Activated naive CD8-positive, alpha-beta T cell treated with anti-CD3 and anti-CD28 coated beads, Interleukin-2, amount 50 U/mL, for 24 hours (primary cell): ENCODE measurements at regions not wholly inside any gene's neighbourhood (a gene's known extent, or its start where the extent isn't known, plus 50 kb on each side); places are given as distances from the start of the nearest gene placed in this dataset.

Experiments
- ATAC-seq: fragments of 150-1000 bp; cut with Tn5 transposase; one replicate; pipeline ENCODE4 v1.10.0; 2021
- DNase-seq: peaks from one replicate; pipeline ENCODE4 v3.0.0; 2021
- H3K27ac Mint-ChIP-seq: one replicate; pipeline ENCODE4 v1.8.0; 2021; ENCODE audit warnings: mild to moderate bottlenecking, mixed read lengths
- H3K27me3 Mint-ChIP-seq: one replicate; pipeline ENCODE4 v1.8.0; 2021; ENCODE audit warnings: mixed read lengths
- H3K36me3 Mint-ChIP-seq: one replicate; pipeline ENCODE4 v1.8.0; 2021; ENCODE audit warnings: low read depth, mixed read lengths
- H3K4me1 Mint-ChIP-seq: one replicate; pipeline ENCODE4 v1.8.0; 2021; ENCODE audit warnings: mixed read lengths
- H3K4me3 Mint-ChIP-seq: one replicate; pipeline ENCODE4 v1.8.0; 2021; ENCODE audit warnings: mild to moderate bottlenecking, moderate library complexity, mixed read lengths
- H3K9me3 Mint-ChIP-seq: one replicate; pipeline ENCODE4 v1.8.0; 2021; ENCODE audit warnings: mixed read lengths

- no peaks in the 10 kb centered on the region for H3K36me3 Mint-ChIP-seq
- no peaks in the 10 kb centered on the region for H3K4me1 Mint-ChIP-seq
- peaks cover 5% of the 10 kb centered on the region for H3K9me3 Mint-ChIP-seq
- no peak overlapping the region for H3K4me3 Mint-ChIP-seq
- ATAC-seq: no peak
- no peak overlapping the region for H3K27ac Mint-ChIP-seq
- H3K27me3 Mint-ChIP-seq: no peaks in the 10 kb centered on the region
- no peak for DNase-seq
Observed at GRCh38 chr7:126213876-126214275, 1038.9 kb downstream of the GRM8 start.

DNA sequence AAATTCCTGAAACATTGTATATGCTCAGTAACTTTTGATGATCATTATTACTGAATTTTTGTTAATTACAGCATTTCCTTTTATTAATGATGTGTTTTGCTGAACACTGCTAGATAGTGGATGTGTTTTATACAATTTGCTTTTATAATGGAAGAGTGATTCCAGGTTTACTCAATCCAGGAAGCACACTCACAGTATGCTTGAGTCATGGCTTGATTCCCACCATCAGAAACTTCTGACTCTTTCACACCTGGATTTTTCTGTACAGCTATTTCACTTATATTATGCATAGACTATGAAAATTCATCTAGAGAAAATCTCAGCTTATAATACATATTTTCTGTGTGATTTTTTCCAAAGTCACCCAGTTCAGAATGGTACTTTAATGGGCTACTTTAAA lies 1040.9 kb downstream of the GRM8 start:
- Mint-ChIP-seq H3K4me3 (no peak overlapping the region), H3K36me3 (no peaks in the 10 kb centered on the region), H3K27me3 (no peaks in the 10 kb centered on the region), H3K9me3 (peaks cover 5% of the 10 kb centered on the region), H3K4me1 (no peaks in the 10 kb centered on the region), H3K27ac (no peak overlapping the region)
- ATAC-seq (no peak), DNase-seq (no peak)

DNA sequence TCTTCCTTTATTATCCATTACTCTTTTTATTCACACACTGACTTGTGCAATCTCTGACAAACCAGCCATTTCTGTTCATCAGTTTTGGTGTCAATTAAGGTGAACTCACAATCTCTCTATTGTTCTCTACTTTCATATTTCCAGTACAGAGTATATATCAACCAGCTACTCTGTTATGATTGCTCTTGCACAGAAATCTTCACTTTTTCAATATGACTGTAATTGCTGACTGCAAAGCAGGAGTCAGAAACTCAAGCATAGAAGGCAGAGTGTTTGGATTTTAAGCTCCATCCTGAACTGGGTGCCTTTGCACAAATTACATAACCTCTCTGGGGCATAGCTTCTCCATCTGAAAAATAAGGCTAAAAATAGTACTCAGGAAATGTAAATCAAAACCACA lies 1042.0 kb downstream of the GRM8 start:
- Mint-ChIP-seq H3K9me3 (peaks cover 5% of the 10 kb centered on the region), H3K27ac (no peak overlapping the region), H3K36me3 (no peaks in the 10 kb centered on the region), H3K27me3 (no peaks in the 10 kb centered on the region), H3K4me1 (no peaks in the 10 kb centered on the region), H3K4me3 (no peak overlapping the region)
- ATAC-seq (no peak), DNase-seq (no peak)

DNA sequence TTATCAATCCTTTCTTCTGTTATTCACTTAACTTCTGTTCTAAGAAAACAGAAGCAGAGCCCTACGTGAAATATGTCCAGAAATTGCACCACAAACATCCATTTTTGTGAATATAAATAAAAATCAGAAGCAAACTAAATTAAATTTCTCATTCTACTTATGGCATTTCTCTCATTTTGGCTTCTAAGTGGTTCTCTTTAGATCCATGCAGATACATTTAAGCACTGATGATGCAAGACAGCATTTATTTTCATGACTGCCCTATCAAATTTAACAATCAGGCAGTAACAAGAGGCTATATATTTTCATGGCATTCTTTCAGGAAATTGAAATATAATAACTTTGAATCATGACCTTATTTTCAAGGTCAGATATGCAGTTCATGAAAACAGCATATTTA lies 1049.6 kb downstream of the GRM8 start:
- ATAC-seq (no peak), DNase-seq (no peak)
- H3K27me3 Mint-ChIP-seq: no peaks in the 10 kb centered on the region
- H3K4me1 Mint-ChIP-seq: no peaks in the 10 kb centered on the region
- peaks cover 4% of the 10 kb centered on the region for H3K9me3 Mint-ChIP-seq
- no peak overlapping the region for H3K4me3 Mint-ChIP-seq
- H3K36me3 Mint-ChIP-seq: no peaks in the 10 kb centered on the region
- H3K27ac Mint-ChIP-seq: no peak overlapping the region

DNA sequence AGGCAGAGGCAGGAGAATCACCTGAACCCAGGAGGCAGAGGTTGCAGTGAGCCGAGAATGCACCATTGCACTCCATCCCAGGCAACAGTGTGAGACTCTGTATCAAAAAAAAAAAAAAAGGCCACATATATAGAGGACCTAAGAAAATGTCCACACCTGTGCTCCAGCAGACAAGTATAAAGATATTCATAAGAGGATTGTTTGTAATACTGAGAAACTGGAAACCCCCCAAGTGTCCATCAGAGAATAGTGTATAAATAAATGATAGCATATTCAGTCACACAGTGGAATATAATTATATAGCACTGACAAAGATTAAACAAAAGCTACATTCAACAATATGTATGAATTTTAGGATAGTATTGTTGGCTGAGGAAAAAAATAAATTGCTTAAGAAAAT lies 1050.6 kb downstream of the GRM8 start:
- Mint-ChIP-seq H3K9me3 (peaks cover 4% of the 10 kb centered on the region), H3K4me3 (no peak overlapping the region), H3K27ac (no peak overlapping the region), H3K4me1 (no peaks in the 10 kb centered on the region), H3K36me3 (no peaks in the 10 kb centered on the region), H3K27me3 (no peaks in the 10 kb centered on the region)
- no peak for DNase-seq
- no peak for ATAC-seq

DNA sequence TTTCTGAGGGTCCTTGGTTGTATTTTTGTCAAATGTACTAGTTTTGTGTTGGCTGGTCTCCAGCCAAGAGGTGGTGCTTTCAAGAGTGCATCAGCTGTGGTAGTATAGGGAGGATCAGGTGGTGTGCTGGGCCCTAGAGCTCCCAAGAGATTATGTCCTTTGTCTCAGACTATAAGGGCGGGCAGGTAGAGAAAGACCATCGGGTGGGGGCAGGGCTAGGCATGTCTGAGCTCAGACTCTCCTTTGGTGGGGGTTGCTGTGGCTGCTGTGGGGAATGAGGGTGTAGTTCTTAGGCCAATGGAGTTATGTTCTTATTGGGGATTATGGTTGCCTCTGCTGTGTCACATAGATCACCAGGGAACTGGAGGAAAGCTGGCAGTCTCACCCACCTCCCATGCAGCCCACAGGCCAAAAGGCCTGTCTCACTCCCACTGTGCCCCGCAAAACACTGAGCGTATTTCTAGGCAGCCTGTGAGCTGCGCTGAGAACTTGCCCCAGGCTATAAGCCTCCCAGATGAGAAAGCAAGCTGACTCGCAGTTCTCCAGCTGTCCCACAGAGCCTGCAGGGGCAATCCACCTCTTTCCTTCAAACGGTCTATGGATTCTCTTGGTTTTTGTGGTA lies 1066.7 kb downstream of the GRM8 start:
- ATAC-seq (no peak), DNase-seq (no peak)
- H3K4me3 Mint-ChIP-seq: no peak overlapping the region
- no peaks in the 10 kb centered on the region for H3K36me3 Mint-ChIP-seq
- no peak overlapping the region for H3K27ac Mint-ChIP-seq
- peaks cover 19% of the 10 kb centered on the region for H3K9me3 Mint-ChIP-seq
- no peaks in the 10 kb centered on the region for H3K4me1 Mint-ChIP-seq
- H3K27me3 Mint-ChIP-seq: no peaks in the 10 kb centered on the region

DNA sequence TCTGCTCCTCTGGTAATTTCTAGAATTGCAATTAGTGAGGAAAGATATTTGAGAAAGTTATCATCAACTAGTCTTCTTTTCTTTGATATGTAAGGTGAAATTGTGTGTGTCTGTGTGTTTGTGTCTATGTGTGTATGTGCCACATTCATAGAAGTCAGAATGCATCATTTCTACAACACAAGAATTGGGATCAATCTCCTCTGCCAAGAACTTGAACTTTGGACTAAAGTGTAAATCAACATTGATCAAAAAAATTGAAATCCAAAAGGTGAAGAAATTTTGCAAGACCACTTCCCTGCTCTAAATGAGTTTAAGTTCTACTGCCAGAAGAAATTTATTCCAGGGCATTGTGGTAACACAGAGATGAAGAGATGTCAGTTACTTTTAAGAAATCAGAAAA lies 1072.8 kb downstream of the GRM8 start:
- Mint-ChIP-seq H3K4me3 (no peak overlapping the region), H3K9me3 (peaks cover 19% of the 10 kb centered on the region), H3K27ac (no peak overlapping the region), H3K36me3 (no peaks in the 10 kb centered on the region), H3K27me3 (no peaks in the 10 kb centered on the region), H3K4me1 (no peaks in the 10 kb centered on the region)
- DNase-seq (no peak), ATAC-seq (no peak)

DNA sequence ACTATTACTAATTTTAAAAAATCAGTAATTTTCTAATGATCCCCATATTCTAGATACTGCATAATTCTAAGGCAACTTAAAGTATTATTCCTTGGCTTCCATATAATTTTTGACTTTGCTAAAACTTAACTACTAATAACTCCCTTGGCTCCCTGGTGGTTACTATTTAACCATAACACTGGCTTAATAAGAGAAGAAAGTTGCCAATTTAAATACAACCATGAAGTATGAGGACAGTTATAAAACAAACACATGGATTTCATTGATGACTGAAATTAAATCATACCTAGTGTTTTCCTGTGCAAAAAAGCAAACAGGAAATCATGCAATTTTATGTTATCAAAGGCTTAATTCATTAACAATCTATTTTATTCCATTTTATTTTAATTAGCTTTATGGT lies 1073.9 kb downstream of the GRM8 start:
- peaks cover 12% of the 10 kb centered on the region for H3K9me3 Mint-ChIP-seq
- no peak for ATAC-seq

DNA sequence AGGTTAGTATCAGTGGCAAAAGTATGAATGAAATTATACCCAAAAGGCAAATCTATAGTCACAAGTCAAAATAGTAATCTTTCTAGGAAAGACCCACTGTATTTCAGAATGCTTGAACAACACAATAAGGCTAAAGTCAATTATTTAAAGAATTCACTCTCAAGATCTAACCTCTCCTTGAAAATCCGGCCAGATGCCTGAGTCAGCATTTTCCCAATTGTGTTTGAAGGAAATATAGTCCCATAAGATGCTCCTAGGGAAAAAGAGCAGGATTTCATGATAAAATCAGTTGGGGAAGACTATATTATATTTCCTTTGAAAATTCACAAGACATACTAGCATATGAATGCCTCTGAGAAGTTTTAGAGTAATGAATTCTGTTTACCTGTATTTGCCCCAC lies 1075.0 kb downstream of the GRM8 start:
- no peak overlapping the region for H3K4me3 Mint-ChIP-seq
- no peaks in the 10 kb centered on the region for H3K4me1 Mint-ChIP-seq
- no peak for DNase-seq
- H3K36me3 Mint-ChIP-seq: no peaks in the 10 kb centered on the region
- ATAC-seq: no peak
- H3K27ac Mint-ChIP-seq: no peak overlapping the region
- H3K27me3 Mint-ChIP-seq: no peaks in the 10 kb centered on the region
- peaks cover 11% of the 10 kb centered on the region for H3K9me3 Mint-ChIP-seq

More for the DNA sequence above, 1073.9 kb downstream of the GRM8 start:
- Mint-ChIP-seq H3K27ac (no peak overlapping the region), H3K27me3 (no peaks in the 10 kb centered on the region), H3K36me3 (no peaks in the 10 kb centered on the region), H3K4me1 (no peaks in the 10 kb centered on the region), H3K4me3 (no peak overlapping the region)
- DNase-seq: no peak

DNA sequence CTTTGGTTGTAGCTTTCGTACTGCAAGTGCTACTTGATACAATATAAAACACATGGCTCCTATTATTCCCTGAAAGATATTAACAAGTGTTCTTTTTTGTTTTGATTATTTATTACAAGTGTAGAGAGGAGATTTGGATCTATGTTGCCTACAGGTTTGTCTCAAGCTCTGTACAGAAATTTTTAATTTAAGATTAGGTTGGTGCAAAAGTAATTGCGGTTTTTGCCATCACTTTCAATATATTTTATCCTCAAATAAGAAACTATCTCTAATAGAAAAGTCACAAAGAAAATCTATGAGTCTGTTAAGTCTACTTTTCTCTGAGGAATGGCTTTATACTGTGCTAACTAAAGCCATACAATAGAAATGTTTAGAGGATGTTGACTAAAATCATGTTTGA lies 1086.1 kb downstream of the GRM8 start:
- H3K36me3 Mint-ChIP-seq: no peaks in the 10 kb centered on the region
- no peaks in the 10 kb centered on the region for H3K27me3 Mint-ChIP-seq
- H3K4me3 Mint-ChIP-seq: no peak overlapping the region
- H3K27ac Mint-ChIP-seq: no peak overlapping the region
- H3K9me3 Mint-ChIP-seq: peaks cover 15% of the 10 kb centered on the region
- no peak for ATAC-seq
- no peaks in the 10 kb centered on the region for H3K4me1 Mint-ChIP-seq
- DNase-seq: no peak

DNA sequence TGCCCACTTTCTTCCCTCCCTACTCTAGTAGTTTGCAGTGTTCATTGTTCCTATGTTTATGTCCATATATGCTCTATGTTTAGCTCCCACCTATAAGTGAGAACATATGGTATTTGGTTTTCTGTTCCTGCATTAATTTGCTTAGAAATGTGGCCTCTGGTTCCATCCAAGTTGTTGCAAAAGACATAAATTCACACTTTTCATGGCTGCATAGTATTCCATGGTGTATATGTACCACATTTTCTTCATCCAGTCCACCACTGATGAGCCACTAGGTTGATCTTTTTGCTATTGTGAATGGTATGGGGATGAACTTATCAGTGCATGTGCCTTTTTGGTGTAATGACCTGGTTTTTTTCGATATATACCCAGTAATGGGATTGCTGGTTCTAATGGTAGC lies 1089.1 kb downstream of the GRM8 start:
- ATAC-seq (no peak), DNase-seq (no peak)
- no peaks in the 10 kb centered on the region for H3K27me3 Mint-ChIP-seq
- no peaks in the 10 kb centered on the region for H3K36me3 Mint-ChIP-seq
- H3K9me3 Mint-ChIP-seq: peaks cover 13% of the 10 kb centered on the region
- no peak overlapping the region for H3K27ac Mint-ChIP-seq
- H3K4me1 Mint-ChIP-seq: no peaks in the 10 kb centered on the region
- H3K4me3 Mint-ChIP-seq: no peak overlapping the region

- Mint-ChIP-seq H3K4me1 (no peaks in the 10 kb centered on the region), H3K27me3 (no peaks in the 10 kb centered on the region), H3K36me3 (no peaks in the 10 kb centered on the region), H3K4me3 (no peak overlapping the region), H3K27ac (no peak overlapping the region), H3K9me3 (peaks cover 10% of the 10 kb centered on the region)
- DNase-seq (no peak), ATAC-seq (no peak)
Observed at GRCh38 chr7:126157391-126157790, 1095.3 kb downstream of the GRM8 start.

DNA sequence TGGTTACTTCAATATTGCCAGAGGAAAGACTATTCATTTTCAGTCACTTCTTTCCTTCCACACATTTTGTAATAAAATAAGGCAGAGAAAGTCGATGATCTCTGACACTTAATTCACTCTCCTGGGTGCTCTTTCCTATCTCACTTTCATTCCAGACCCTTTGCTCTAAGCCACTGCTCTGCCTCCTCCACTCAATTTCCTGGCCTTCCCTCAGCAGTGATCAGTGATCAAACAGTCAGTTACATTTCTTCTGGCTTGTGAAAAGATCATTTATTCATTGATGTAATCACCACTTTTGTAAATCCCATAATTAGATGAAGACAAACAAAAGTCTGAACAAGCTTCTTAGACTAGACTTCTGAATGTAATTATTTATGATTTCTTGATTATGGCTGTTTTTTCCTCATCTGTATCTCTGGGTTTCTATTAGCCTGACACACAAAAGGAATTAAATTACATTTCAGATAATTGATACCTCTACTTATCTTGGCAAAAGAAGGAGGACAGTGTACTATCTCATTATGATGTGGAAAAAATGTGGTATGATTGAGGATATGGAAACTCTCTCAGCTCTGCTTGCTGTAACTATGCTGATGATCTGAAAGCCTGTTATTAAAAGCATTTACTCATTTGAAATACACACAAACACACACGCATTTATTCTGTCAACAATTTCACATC lies 1102.3 kb downstream of the GRM8 start:
- Mint-ChIP-seq H3K4me1 (no peaks in the 10 kb centered on the region), H3K27ac (no peak overlapping the region), H3K27me3 (no peaks in the 10 kb centered on the region), H3K4me3 (no peak overlapping the region), H3K9me3 (no peaks in the 10 kb centered on the region), H3K36me3 (no peaks in the 10 kb centered on the region)
- no peak for ATAC-seq
- no peak for DNase-seq

DNA sequence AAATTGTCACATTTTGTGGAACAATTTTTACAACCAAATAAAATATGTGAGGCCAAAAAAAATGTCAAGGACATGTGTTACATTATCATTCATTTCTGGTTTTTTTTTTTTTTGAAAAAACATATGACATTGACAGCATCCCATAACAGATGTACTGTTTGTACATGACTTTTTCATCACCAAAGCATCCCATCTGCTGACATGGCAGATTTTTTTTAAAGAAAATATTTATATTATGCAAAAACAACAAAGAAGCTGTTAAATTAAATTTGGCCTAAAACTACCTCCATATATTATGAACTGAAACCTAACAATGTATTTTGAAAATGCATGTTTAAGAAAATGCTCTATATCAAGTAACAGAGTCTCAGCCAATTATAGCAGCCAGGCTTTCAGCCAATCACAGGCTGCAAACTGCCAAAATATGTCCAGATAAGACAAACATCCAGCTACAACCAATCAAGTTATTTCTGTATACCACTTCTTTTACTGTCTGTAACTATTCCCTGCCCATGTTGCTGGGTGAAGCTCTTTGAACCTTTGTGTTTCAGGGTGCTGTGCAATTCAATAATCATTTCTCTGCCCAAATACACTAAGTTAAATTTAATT lies 1111.8 kb downstream of the GRM8 start:
- H3K4me1 Mint-ChIP-seq: no peaks in the 10 kb centered on the region
- no peaks in the 10 kb centered on the region for H3K36me3 Mint-ChIP-seq
- no peak overlapping the region for H3K4me3 Mint-ChIP-seq
- no peak overlapping the region for H3K27ac Mint-ChIP-seq
- H3K9me3 Mint-ChIP-seq: no peaks in the 10 kb centered on the region
- H3K27me3 Mint-ChIP-seq: no peaks in the 10 kb centered on the region
- ATAC-seq (no peak), DNase-seq (no peak)

GRCh38 chr7:126119981-126120380 lies 1132.8 kb downstream of the GRM8 start:
- no peaks in the 10 kb centered on the region for H3K36me3 Mint-ChIP-seq
- H3K4me3 Mint-ChIP-seq: no peak overlapping the region
- no peaks in the 10 kb centered on the region for H3K4me1 Mint-ChIP-seq
- H3K27ac Mint-ChIP-seq: no peak overlapping the region
- H3K9me3 Mint-ChIP-seq: peaks cover 19% of the 10 kb centered on the region
- no peaks in the 10 kb centered on the region for H3K27me3 Mint-ChIP-seq
- ATAC-seq (no peak), DNase-seq (no peak)
